H1 (cell line): ENCODE measurements at regions not wholly inside any gene's neighbourhood (a gene's known extent, or its start where the extent isn't known, plus 50 kb on each side); places are given as distances from the start of the nearest gene placed in this dataset.

Experiments used
- CTCF ChIA-PET: fragments of 300-600 bp; sonication (Branson Sonifier 250); formaldehyde crosslinking; loops from one replicate; lab custom pipeline; 2021; ENCODE audit not compliant: partially characterized antibody; lab: Charles Lee
- POLR2A ChIA-PET: fragments of 300-600 bp; sonication (Branson Sonifier 250); formaldehyde crosslinking; loops from one replicate; lab custom pipeline; 2021; ENCODE audit warnings: inconsistent platforms; ENCODE audit not compliant: partially characterized antibody; lab: Charles Lee
- DNase-seq, 2 experiments: peaks; one replicate each; pipeline versions ENCODE4 v3.0.0 to v3.0.0-alpha.2; 2010 to 2022; ENCODE audit warnings: low spot score in 2 of 2, low read depth in 1 of 2, mixed read lengths in 1 of 2
- FAIRE-seq: peaks from 2 replicates; lab custom pipeline; 2011; peaks lifted over from hg19 to GRCh38; lab: Jason Lieb, UNC
- H2AFZ ChIP-seq: 2 replicates; pipeline ENCODE4 v1.8.1; 2012; ENCODE audit warnings: low read length, inconsistent platforms
- H2AK5ac ChIP-seq: 2 replicates; pipeline ENCODE4 v1.6.1; 2013; ENCODE audit warnings: low read depth, low read length
- H2BK120ac ChIP-seq: replicated peaks from 2 replicates; pipeline ENCODE3; 2013; ENCODE audit warnings: low read depth, low read length, inconsistent platforms
- H2BK12ac ChIP-seq: 2 replicates; pipeline ENCODE4 v1.6.1; 2013; ENCODE audit warnings: low read depth, low read length
- H2BK15ac ChIP-seq: 2 replicates; pipeline ENCODE4 v1.6.1; 2013; ENCODE audit warnings: low read length
- H2BK20ac ChIP-seq: 2 replicates; pipeline ENCODE4 v1.6.1; 2013; ENCODE audit warnings: low read length
- H2BK5ac ChIP-seq: 2 replicates; pipeline ENCODE4 v1.6.1; 2013; ENCODE audit warnings: low read depth, low read length
- H3K14ac ChIP-seq: 2 replicates; pipeline ENCODE4 v1.6.1; 2013; ENCODE audit warnings: inconsistent platforms; ENCODE audit not compliant: insufficient read length
- H3K18ac ChIP-seq: 2 replicates; pipeline ENCODE4 v1.6.1; 2013; ENCODE audit warnings: low read length; ENCODE audit errors: extremely low read depth
- H3K23ac ChIP-seq: 2 replicates; pipeline ENCODE4 v1.6.1; 2013; ENCODE audit warnings: inconsistent platforms; ENCODE audit not compliant: insufficient read length
- H3K23me2 ChIP-seq: 2 replicates; pipeline ENCODE4 v1.6.1; 2013; ENCODE audit warnings: low read depth, low read length
- H3K27ac ChIP-seq: 2 replicates; pipeline ENCODE4 v1.6.1; 2011; ENCODE audit warnings: low read depth, low read length, inconsistent platforms
- H3K27me3 ChIP-seq, 4 experiments: replicated peaks in 1 of 4; 1 replicate in 1 of 4; 2 replicates in 3 of 4; pipeline versions ENCODE4 v1.6.1 to v1.8.1; 2011 to 2013; ENCODE audit warnings: low read length in 3 of 4, mild to moderate bottlenecking in 3 of 4, inconsistent platforms in 2 of 4, mixed read lengths in 2 of 4, moderate library complexity in 1 of 4; ENCODE audit not compliant: control insufficient read depth in 3 of 4, insufficient read depth in 3 of 4; ENCODE audit errors: extremely low read depth in 1 of 4
- H3K36me3 ChIP-seq, 4 experiments: 2 replicates each; pipeline versions ENCODE4 v1.6.1 to v1.8.1; 2011 to 2013; ENCODE audit warnings: mild to moderate bottlenecking in 4 of 4, low read length in 3 of 4, moderate library complexity in 2 of 4, control low read depth in 1 of 4, inconsistent platforms in 1 of 4; ENCODE audit not compliant: insufficient read depth in 4 of 4, control insufficient read depth in 2 of 4
- H3K4ac ChIP-seq: replicated peaks from 2 replicates; pipeline ENCODE3; 2013; ENCODE audit warnings: low read length, low read depth, mixed read lengths, inconsistent platforms; ENCODE audit not compliant: insufficient read length
- H3K4me1 ChIP-seq, 4 experiments: replicated peaks in 1 of 4; 1 replicate in 1 of 4; 2 replicates in 3 of 4; pipeline versions ENCODE4 v1.6.1 to v1.8.1; 2011 to 2013; ENCODE audit warnings: low read length in 3 of 4, inconsistent platforms in 2 of 4, mixed read lengths in 1 of 4; ENCODE audit not compliant: insufficient read depth in 4 of 4, control insufficient read depth in 3 of 4
- H3K4me2 ChIP-seq, 2 experiments: 2 replicates each; pipeline versions ENCODE4 v1.6.1 to v1.8.1; 2011 to 2013; ENCODE audit warnings: low read depth in 2 of 2, low read length in 2 of 2, control low read depth in 1 of 2, inconsistent platforms in 1 of 2, mild to moderate bottlenecking in 1 of 2; ENCODE audit not compliant: insufficient read depth in 1 of 2
- H3K4me3 ChIP-seq, 4 experiments: fragments of 200-600, 300-600 bp in 1 of 4; sonication (generic), shearing (Covaris generic), sonication (Bioruptor Twin) in 1 of 4; 2 replicates each; pipeline versions ENCODE4 v1.5.1 to v1.8.1; 2011 to 2016; ENCODE audit warnings: low read length in 4 of 4, low read depth in 3 of 4, control low read depth in 2 of 4, inconsistent platforms in 2 of 4, mild to moderate bottlenecking in 2 of 4, mixed read lengths in 1 of 4, moderate library complexity in 1 of 4; ENCODE audit not compliant: insufficient read depth in 2 of 4; ENCODE audit errors: extremely low read depth in 1 of 4
- H3K56ac ChIP-seq: replicated peaks from 2 replicates; pipeline ENCODE3; 2013; ENCODE audit warnings: low read depth, mild to moderate bottlenecking, mixed read lengths, low read length, inconsistent platforms; ENCODE audit not compliant: insufficient read length
- H3K79me1 ChIP-seq: 2 replicates; pipeline ENCODE4 v1.6.1; 2013; ENCODE audit warnings: low read depth, low read length, control low read depth
- H3K79me2 ChIP-seq, 2 experiments: 2 replicates each; pipeline versions ENCODE4 v1.6.1 to v1.8.1; 2012 to 2013; ENCODE audit warnings: low read length in 2 of 2, mild to moderate bottlenecking in 2 of 2, inconsistent platforms in 1 of 2; ENCODE audit not compliant: insufficient read depth in 2 of 2, control insufficient read depth in 1 of 2
- H3K9ac ChIP-seq, 4 experiments: replicated peaks in 1 of 4; 1 replicate in 1 of 4; 2 replicates in 3 of 4; pipeline versions ENCODE4 v1.6.1 to v1.8.1; 2011 to 2013; ENCODE audit warnings: low read depth in 3 of 4, low read length in 3 of 4, control low read depth in 2 of 4, mild to moderate bottlenecking in 2 of 4, moderate library complexity in 2 of 4, inconsistent platforms in 1 of 4; ENCODE audit errors: extremely low read depth in 1 of 4
- H3K9me3 ChIP-seq, 2 experiments: 2 replicates each; pipeline versions ENCODE4 v1.6.1 to v1.8.1; 2012 to 2013; ENCODE audit warnings: mild to moderate bottlenecking in 2 of 2, moderate library complexity in 2 of 2, control low read depth in 1 of 2, inconsistent platforms in 1 of 2, low read depth in 1 of 2, low read length in 1 of 2, mixed read lengths in 1 of 2; ENCODE audit not compliant: insufficient read depth in 2 of 2
- H4K20me1 ChIP-seq, 2 experiments: replicated peaks in 1 of 2; 2 replicates each; pipeline versions ENCODE3 to v1.8.1; 2011 to 2013; ENCODE audit warnings: inconsistent platforms in 2 of 2, low read length in 2 of 2, mild to moderate bottlenecking in 1 of 2; ENCODE audit not compliant: insufficient read depth in 2 of 2, control insufficient read depth in 1 of 2
- H4K5ac ChIP-seq: 2 replicates; pipeline ENCODE4 v1.6.1; 2013; ENCODE audit warnings: low read length, low read depth, mixed read lengths, inconsistent platforms; ENCODE audit not compliant: insufficient read length
- H4K8ac ChIP-seq: 2 replicates; pipeline ENCODE4 v1.8.0; 2013; ENCODE audit warnings: mild to moderate bottlenecking, moderate library complexity, low read length, inconsistent platforms; ENCODE audit not compliant: insufficient read depth; ENCODE audit errors: extremely low read depth
- H4K91ac ChIP-seq: replicated peaks from 2 replicates; pipeline ENCODE3; 2013; ENCODE audit warnings: low read length, mixed read lengths, inconsistent platforms; ENCODE audit not compliant: insufficient read length
- GABPA ChIP-seq: IDR thresholded peaks from 2 replicates; pipeline ENCODE4 v1.6.1; 2011; ENCODE audit warnings: mild to moderate bottlenecking, low read length, moderate library complexity, borderline replicate concordance; ENCODE audit not compliant: insufficient read depth
- RXRA ChIP-seq: IDR thresholded peaks from 2 replicates; pipeline ENCODE4 v1.6.1; 2011; ENCODE audit warnings: low read depth, mild to moderate bottlenecking, low read length, moderate library complexity; ENCODE audit not compliant: insufficient read depth
- SIRT6 ChIP-seq: IDR thresholded peaks from one replicate; pipeline ENCODE4 v1.7.1; 2012; ENCODE audit warnings: low read length, inconsistent platforms
- SP1 ChIP-seq: IDR thresholded peaks from 2 replicates; pipeline ENCODE4 v1.6.1; 2011; ENCODE audit warnings: low read depth, low read length
- ZNF274 ChIP-seq: IDR thresholded peaks from 2 replicates; pipeline ENCODE4 v1.7.0; 2012; ENCODE audit warnings: low read length, borderline replicate concordance; ENCODE audit errors: extremely low read depth
- WGBS, 2 experiments: shearing (Covaris generic) in 1 of 2; methylation state at CpG; one replicate each; pipeline versions ENCODE4 v1.1.6 to v1.1.7; 2013 to 2015; ENCODE audit warnings: low lambda C conversion rate in 2 of 2, mixed read lengths in 2 of 2, inconsistent platforms in 1 of 2, low coverage in 1 of 2, missing lambda C conversion rate in 1 of 2; ENCODE audit not compliant: insufficient replicate concordance in 2 of 2, insufficient coverage in 1 of 2, insufficient read length in 1 of 2; ENCODE audit errors: extremely low coverage in 1 of 2, missing lambda C conversion rate in 1 of 2; 5-methylcytosine and 5-hydroxymethylcytosine counted together
- TF ChIP-seq, protein P1 (sequence below): IDR thresholded peaks from 2 replicates; pipeline ENCODE4 v1.6.1; 2012; ENCODE audit warnings: inconsistent platforms

DNA sequence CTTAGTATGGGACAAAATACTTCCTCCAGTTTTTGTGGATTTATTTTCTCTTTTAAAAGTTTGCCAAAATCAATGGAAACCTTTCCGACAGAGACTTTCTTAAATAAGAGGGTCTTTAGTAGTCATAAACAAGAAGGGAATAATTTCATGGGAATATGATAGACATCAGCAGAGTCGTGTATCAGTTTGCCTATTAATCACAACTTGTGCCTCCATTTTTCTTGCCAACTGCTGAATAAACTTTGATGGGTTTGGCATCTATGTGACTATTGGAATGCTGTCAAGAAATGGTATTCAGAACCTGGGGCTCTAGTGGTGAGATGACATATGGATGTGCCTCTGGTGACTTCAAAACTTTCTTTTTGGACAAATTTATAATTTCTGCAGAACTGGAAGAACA lies 1668.2 kb downstream of the MAT2B start:
- Histone ChIP-seq H4K5ac (no peak overlapping the region), H2BK12ac (no peak overlapping the region), H2AFZ (no peak overlapping the region), H3K18ac (no peak overlapping the region), H2BK120ac (no peak overlapping the region), H2AK5ac (no peak overlapping the region), H3K4ac (no peak overlapping the region), H3K4me3 (no peak overlapping the region), H3K79me2 (no peaks in the 10 kb centered on the region), H3K9ac (no peak overlapping the region), H3K36me3 (no peaks in the 10 kb centered on the region), H2BK15ac (no peak overlapping the region), H3K4me2 (no peak overlapping the region), H4K8ac (no peak overlapping the region), H2BK20ac (no peak overlapping the region), H3K27ac (no peak overlapping the region), H3K4me1 (no peaks in the 10 kb centered on the region), H3K14ac (no peak overlapping the region), H3K9me3 (no peaks in the 10 kb centered on the region), H3K56ac (no peak overlapping the region), H4K20me1 (no peaks in the 10 kb centered on the region), H3K23me2 (no peaks in the 10 kb centered on the region), H4K91ac (no peak overlapping the region), H3K27me3 (no peaks in the 10 kb centered on the region), H3K79me1 (no peaks in the 10 kb centered on the region), H2BK5ac (no peak overlapping the region), H3K23ac (no peak overlapping the region)
- FAIRE-seq (no peak), DNase-seq (no peak)
- ChIA-PET CTCF (no interaction called here), POLR2A (no interaction called here)
- TF ChIP-seq, protein P1, sequence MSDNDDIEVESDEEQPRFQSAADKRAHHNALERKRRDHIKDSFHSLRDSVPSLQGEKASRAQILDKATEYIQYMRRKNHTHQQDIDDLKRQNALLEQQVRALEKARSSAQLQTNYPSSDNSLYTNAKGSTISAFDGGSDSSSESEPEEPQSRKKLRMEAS = no peak
- TF ChIP-seq SIRT6 = no peak
- TF ChIP-seq ZNF274 = no peak
- no peak for TF ChIP-seq GABPA
- no peak for TF ChIP-seq RXRA
- TF ChIP-seq SP1 = no peak
- 97% methylated on average over 2 of the region's 2 CpGs; no CpG with 5 or more reads in 1 of the 2 experiments for WGBS, 2 experiments
